ENCODE measurements at regions not wholly inside any gene's neighbourhood (a gene's known extent, or its start where the extent isn't known, plus 50 kb on each side); places are given as distances from the start of the nearest gene placed in this dataset.

GRCh38 chr5:38079620-38080402 lies 178.5 kb upstream of the EGFLAM start:
- TF ChIP-seq, protein P1, sequence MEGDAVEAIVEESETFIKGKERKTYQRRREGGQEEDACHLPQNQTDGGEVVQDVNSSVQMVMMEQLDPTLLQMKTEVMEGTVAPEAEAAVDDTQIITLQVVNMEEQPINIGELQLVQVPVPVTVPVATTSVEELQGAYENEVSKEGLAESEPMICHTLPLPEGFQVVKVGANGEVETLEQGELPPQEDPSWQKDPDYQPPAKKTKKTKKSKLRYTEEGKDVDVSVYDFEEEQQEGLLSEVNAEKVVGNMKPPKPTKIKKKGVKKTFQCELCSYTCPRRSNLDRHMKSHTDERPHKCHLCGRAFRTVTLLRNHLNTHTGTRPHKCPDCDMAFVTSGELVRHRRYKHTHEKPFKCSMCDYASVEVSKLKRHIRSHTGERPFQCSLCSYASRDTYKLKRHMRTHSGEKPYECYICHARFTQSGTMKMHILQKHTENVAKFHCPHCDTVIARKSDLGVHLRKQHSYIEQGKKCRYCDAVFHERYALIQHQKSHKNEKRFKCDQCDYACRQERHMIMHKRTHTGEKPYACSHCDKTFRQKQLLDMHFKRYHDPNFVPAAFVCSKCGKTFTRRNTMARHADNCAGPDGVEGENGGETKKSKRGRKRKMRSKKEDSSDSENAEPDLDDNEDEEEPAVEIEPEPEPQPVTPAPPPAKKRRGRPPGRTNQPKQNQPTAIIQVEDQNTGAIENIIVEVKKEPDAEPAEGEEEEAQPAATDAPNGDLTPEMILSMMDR (IDR thresholded peaks at IDR 0.05), result no peak
- no peak for TF ChIP-seq POLR2A (IDR thresholded peaks at IDR 0.05)

All from adrenal gland (tissue), 5 donors.